Ammon's horn (tissue), 1 donor: ENCODE measurements at regions not wholly inside any gene's neighbourhood (a gene's known extent, or its start where the extent isn't known, plus 50 kb on each side); places are given as distances from the start of the nearest gene placed in this dataset.
"Not testable (repeated sequence)": the region's sequence is repeated elsewhere in the genome, so short reads cannot be mapped to it uniquely, and the experiment has no call there.

ENCODE experiments used
- DNase-seq: peaks from one replicate; pipeline ENCODE4 v3.0.0-alpha.2; 2016; ENCODE audit warnings: low spot score

DNA sequence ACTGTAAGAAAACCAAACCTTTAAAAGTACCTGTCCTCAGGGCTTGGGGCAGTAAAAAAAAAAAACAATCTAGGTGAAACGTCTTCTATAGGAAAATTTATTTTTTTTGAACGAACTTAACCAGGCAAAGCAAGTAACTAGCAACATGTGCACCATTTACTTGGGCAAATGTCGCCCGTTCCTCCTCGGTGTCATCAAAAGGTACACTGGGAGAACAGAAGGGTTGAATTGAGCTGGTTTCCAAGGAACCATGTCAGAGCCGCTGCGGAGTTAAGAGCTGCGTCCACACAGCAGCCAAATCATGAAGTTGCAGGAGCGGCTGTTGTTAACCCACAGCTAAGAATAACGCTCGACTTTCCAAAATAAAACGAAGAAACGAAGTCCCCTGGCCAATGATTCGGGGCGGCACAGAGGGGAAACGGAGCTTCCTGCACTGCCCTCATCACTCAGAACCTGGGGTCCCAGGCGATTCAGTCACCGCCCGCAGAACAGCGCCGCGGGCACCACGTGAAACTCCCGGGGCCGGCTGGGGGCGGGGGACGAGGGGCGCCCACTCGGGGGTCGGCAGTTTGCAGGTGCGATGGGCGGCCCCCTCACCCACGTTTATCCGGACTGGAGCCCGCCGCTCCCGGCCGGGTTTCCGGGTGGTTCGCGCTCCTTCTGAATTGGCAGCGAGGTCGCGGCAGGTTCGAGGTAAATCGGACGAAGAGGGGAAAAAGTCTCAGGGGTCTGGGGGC lies 53.6 kb upstream of the PLGLB1 start:
- DNase-seq = peak; percentile 5

DNA sequence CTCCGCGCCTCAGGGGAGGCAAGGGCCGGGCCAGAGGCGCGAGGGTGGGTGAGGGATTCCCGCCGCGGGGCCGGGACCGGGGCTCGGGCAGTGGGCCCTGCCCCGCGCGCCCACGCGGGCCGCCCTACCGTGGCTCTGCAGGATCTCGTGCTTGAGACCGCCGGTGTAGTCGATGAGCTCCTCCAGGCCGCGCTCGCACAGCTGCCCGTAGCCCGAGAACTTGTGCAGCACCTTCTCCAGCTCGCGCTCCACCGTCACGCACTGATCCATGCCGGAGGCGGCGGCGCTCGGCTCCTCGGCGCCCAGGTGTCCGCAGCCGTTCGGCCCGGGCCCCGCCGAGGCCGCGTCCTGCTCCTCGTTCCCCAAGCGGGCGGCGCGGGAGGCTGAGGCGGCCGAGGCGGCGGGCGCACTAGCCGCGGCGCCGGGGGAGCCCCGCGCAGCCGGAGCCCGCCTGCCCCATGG lies 54.2 kb upstream of the PLGLB1 start:
- DNase-seq = peak; percentile 42

DNA sequence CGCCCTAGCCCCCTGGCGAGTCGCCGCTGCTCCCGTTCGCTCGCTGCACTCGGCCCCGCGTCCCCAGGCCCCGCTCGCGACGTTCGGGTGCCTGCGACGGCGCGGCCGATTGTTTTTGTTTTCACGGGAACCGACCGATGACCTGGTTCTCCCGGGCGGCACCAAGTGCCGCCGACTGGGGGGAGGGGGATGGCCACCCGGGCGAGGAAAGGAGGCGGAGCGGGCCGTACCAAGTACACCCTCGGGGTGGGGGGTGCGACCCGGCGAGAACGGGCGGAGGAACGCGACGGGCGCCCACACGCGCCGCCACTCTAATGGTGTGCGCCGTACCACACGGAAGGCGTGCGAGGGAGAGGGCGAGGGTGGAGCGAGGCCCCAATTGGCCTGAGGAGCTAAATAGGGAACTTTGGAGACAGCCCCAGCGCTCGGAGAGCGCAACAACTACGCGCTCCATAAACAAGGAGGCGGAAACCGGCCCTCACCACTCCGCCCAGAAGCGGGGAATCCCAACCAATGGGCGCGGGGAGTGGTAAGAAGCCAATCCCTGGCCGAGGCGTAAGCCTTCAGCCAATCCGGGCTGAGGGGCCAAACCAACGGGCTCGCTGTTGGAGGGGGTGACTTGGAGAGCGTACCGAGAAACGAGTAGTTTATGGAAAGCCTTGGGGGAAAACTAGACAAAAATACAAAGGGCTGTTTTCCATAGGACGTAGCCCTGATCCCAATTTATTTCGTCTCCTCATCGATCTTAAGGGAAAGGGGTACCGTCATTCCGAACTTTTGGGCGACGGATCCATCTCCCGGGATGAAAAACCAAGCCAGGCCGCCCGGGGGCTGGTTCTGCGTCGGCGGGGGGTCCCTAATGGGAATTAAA lies 54.8 kb upstream of the PLGLB1 start:
- peak; percentile 89 for DNase-seq

DNA sequence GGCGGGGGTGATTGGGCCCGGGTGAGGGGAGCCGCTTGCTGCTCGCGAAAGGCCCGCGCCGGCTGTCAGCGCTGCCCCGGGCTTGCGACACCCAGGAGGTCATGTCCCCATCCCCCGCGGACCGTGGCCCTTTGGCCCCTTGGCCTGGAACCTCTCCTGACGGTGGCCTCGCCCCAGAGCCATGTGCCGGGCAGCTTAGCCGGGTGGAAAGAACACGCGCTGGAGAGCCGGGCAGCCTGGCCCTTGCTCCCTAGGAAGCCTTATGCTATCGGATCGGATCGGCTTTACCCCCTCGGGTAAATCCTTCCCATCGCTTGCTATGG lies 55.4 kb upstream of the PLGLB1 start:
- DNase-seq = not testable (repeated sequence)

DNA sequence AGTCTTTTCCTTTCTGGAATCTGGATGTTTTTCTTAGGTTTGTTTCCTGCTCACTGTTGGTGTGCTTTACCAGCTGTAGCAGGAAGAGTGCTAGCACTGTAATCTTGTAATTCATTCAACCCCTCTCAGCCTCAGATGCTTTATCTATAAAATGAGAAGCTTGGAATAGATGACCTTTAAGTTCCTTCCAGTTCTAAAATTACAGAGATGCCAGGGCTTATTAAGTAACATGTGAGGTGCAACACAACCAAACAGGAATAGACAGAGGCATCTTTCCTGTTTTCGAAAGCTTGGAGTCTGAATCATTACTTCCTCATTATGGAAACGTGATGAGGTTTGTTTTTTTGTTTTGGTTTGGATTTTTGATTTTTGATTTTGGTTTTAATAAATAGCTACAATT lies 60.1 kb upstream of the PLGLB1 start:
- not testable (repeated sequence) for DNase-seq

DNA sequence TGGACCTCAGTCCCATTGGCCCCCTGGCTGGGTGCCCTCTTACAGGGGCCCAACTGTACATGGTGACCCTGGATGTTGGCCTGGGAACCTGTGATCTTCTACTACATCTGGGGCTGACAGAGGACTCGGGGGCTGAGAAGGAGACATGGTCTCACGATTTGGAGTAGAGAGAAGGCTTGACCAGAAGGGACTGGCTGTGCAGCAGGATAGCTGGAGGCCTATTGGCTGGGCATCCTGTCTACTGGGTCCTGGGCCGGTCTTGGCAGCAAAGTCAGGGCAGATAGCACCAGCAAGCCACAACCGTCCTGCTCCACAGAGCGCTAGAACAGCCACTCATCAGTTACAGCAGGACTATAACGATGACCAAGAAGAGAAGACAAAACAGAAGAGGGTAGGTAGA lies 66.4 kb upstream of the PLGLB1 start:
- DNase-seq = not testable (repeated sequence)

DNA sequence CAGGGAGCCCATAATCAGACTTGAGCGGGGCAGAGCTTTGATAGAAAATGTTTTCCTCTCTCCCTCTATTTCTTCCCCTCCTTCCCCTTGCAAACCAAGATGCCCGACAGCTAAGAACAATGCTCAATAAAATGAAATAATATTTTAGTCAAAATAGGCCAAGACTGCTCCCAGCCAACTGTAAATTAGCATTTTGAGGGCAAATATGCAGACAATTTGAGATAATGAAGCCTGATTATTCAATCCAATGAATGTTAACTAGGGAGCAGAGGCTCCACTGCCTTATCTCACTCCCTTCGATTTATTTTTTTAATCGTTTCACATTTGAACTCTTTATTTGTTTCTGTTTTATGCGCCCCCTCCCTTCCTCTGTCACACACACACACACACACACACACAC lies 67.8 kb upstream of the PLGLB1 start:
- not testable (repeated sequence) for DNase-seq

DNA sequence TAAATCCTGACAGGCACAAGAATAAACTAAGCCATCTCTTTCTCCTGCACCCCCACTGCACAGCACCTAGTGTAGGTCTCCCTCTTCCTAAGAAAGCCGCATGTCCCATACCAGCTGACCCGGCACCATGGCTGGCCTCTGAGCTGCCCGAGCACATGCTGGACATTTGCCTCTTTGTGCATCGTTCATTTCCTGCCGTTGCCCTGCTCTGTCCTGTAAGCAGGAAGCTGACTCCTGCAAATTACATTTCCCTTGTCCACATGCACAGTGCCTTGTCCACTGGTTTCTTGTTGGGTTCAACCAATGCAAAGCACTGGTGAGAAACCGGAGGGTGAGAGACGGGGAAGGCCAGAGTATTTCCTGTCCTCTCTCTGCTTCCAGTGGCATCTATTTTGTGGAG lies 71.6 kb upstream of the PLGLB1 start:
- DNase-seq = not testable (repeated sequence)

DNA sequence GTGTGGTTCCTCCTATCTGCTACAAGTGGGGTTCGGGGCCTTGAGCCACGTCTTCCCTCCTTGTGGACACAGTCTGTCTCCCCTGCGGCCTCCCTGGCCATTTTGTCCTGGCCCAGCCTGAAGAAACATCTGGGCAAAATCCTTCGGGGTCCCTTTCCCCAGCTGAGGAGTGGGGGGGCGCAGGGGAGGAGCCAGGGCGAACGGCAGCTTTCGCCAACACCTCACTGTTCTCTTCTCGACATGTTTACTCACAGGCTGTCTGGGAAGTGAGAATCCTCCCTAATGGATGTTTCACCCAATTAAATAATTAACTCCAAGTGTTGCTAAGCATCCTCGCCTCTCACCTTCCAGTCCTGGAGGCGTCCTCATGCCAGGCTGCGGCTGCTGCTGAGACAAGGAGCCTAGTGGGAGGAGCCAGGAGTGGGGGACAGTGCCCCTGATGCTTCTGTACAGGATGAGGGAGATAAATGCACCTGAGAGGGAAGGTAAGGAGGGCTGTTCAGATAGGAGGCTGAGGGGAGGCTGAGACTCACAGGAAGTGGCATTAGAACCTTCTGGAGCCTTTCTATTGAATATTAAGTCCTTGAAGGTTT lies 72.4 kb upstream of the PLGLB1 start:
- not testable (repeated sequence) for DNase-seq

DNA sequence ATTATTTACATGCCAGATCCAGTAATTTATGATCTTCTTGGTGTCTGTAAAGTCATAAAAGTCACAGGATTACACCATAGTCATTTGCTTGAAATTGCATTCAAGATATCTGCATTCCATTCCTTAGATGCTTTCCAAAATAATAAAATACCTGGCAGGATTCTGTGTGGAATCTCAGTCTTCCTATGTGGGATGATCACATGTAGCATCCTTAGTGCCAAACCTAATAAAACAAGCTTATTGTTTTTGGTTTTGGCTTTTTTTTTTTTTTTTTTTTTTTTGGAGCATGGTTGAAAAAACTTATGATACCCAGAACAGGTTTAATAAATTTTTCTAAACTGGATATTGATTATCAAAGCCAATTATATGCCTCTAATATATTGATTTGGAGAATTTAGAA lies 74.2 kb upstream of the PLGLB1 start:
- DNase-seq = not testable (repeated sequence)

DNA sequence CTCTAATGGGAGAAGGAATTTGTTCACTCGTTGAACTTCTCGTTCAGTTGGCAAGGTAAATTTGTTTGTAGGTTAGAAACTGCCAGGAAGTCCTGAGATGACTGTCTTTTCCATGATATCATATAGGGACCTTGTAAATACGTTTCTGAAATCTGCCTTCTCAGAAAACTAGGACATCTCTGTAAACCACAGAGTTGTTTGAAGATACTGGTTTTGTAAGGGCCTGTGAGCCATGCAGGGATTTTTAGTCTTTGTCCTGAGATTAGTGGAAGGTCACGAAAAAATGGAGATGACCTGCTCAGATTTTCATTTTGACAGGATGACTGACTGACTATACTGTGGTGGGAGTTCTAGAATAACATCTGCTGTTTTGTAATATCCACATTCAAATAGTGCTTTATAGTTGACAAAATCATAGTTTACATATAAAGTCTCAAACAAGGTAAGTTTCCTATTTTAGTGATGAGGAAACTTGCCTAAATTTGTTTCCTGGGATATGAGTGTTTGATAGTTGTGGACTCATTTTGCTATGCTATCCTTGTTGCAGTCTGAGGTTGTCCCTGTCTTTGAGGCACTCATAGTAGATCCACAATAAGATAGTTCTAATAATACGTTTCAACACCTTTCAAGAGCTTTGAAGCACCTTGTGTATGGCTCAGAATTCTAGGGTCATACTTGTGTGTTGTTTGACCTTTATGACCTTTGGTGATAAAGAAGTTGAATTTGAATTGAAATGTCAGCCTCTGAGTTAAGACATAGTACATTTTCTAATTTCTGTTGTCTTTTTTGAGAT lies 107.3 kb upstream of the PLGLB1 start:
- not testable (repeated sequence) for DNase-seq

DNA sequence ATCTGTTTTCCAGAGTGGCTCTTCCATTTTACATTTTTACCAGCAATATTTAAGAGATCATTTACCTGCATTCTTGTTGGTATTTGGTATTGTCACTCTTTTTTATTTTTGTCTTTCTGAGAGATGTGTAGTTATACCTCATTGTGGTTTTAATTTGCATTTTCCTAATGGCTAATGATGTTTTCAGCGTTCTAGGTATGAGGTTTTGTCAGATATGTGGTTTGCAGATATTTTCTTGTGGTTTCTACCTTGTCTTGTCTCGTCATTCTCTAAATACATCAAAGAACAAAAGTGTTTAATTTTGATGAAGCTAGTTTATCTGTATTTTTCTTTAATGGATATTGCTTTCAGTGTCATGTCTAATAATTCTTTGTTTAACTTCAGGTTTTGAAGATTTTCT lies 110.9 kb upstream of the PLGLB1 start:
- DNase-seq = not testable (repeated sequence)

DNA sequence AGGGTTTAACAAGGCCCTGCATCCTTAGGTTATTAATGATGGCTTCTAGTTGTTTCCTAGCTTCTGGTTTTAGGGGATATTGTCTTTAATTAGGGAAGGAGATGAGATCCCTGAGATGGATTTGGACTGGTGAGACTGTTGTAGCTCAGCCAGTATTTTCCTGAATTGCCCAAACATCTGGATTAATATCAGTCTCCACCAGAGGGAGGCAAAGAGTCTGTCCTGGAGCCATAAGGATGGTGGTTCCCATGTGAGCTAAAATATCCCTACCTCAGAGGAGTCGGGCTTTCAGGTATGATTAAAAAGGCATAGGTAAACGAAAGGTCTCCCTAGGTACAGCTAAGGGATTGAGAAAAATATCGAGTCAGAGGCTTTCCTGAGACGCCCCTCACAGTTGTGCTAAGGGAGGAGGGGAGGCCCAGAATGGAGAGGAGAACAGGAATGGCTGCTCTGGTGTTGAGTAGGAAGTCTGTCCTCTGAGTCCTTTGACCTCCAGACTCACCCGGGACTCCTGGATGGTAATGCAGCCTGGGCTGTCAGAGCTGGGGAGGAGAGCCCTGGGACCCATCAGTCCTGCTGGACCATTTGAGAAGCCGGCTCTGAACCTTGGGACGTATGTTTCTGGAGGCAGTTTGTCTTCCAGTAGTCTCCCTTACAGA lies 130.3 kb upstream of the PLGLB1 start:
- DNase-seq = not testable (repeated sequence)

DNA sequence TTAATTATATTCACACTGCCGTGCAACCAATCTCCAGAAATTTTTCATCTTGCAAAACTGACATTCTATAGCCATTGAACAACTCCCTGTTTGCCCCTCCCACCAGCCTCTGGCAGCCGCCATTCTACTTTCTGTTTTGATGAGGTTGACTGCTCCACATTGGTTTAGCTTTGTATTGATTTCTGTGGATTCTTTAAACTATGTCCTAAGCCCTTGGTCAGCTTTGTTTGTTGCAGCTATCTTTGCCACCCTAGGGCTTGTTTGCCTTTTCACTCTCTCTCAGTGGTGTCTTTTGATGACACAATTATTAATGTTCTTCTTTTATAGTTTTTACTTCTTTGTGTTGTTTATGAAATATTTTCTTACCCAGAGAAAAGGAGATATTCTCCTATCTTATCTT lies 152.8 kb upstream of the PLGLB1 start:
- not testable (repeated sequence) for DNase-seq

DNA sequence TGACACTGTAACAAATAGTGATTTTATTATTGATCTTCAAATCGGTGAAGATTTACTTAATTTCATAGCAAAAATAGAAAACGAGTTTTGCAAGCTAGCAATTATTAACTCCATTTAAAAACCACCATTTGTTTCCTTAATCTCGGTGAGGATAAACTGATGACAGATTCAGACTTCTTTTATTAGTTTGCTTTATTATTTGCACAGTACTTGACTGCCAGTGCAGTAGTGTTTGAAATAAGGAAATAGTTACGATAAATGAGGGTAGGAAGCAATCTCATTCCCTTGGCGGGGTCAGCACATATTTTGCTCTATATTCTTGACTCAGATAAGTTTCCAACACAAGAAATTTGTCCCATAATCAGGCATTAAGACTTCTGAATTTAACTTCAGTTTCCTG lies 161.7 kb upstream of the PLGLB1 start:
- not testable (repeated sequence) for DNase-seq

DNA sequence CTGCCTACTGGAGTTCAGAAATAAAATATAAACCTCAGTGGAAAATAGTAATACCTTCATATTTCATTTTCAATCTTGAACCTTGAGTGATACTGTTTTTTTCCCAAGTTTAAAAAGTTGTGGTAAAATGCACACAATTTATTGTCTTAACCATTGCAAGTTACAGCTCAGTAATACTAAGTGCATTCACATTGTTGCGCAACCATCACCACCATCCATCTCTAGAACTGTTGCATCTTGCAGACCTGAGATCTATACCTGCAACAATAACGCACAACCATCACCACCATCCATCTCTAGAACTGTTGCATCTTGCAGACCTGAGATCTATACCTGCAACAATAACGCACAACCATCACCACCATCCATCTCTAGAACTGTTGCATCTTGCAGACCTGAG lies 162.6 kb upstream of the PLGLB1 start:
- not testable (repeated sequence) for DNase-seq

DNA sequence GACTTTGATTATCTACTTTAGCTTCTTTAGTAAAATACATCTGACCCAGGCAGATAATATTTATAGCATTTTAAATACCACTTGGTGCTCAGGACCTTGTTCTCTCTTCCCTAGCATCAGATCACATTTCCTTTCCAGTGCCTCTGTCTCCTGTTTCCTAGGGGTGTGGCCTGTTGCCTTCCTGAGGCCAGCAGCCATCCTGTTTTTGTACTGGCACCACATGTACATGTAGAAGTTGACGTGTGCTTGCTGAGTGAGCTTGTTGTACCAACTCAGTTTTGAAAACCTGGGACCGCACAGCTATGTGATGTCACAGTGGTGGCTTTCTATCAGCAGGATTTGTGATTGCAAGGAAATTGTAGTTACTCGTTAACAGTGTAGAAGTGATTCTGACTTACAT lies 167.6 kb upstream of the PLGLB1 start:
- not testable (repeated sequence) for DNase-seq

DNA sequence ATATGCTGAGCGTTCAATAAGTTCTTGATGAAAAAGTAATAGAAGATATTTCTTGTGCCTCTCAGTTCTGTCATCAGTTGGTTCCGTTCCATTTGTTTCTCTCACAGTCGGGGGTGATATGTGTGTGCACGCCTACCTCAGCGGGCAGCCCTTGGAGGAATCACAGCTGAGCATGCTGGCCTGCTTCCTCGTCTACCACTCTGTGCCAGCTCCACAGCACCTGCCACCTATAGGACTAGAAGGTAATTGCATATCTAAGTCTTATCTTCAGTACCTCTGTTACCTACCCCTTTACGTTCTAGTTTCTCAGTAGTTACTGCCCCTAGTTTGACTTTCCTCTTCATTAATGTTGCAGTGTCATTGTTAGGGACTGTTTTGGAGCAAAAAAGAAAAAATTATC lies 171.7 kb upstream of the PLGLB1 start:
- not testable (repeated sequence) for DNase-seq

DNA sequence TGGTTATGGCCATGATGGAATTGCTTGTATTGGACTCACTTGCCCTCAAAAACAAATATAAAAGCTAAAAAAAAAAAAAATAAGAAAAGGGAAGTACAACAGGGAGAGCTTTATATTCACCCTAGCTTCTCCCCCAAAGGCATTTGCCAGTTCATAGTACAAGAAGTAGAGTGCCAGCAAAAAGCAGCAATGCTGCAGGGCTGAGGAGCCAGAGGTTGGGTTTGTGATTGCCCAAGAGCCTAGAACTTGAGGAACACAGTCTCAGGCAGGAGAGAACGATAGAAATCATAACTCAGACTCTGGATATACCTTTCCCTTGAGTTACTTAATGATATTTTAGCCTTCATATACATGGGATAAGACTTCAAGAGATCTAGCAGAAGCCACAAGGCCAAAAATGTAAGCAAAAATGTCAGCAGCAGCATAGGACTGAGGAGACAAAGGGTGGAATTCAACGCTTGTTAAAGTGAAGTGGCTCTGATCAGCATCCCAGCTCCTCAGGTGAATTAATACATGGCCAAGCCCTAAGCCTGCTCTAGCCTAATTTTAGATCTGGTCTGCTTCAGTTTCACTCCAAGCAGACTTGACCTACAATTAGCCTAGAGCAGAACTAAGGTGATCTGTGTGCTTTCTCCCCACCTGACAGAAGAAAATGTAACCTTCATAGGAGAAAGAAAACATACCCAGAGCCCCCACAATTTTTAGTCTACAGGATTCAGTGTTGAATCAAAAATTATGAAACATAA lies 172.8 kb upstream of the PLGLB1 start:
- DNase-seq = not testable (repeated sequence)

DNA sequence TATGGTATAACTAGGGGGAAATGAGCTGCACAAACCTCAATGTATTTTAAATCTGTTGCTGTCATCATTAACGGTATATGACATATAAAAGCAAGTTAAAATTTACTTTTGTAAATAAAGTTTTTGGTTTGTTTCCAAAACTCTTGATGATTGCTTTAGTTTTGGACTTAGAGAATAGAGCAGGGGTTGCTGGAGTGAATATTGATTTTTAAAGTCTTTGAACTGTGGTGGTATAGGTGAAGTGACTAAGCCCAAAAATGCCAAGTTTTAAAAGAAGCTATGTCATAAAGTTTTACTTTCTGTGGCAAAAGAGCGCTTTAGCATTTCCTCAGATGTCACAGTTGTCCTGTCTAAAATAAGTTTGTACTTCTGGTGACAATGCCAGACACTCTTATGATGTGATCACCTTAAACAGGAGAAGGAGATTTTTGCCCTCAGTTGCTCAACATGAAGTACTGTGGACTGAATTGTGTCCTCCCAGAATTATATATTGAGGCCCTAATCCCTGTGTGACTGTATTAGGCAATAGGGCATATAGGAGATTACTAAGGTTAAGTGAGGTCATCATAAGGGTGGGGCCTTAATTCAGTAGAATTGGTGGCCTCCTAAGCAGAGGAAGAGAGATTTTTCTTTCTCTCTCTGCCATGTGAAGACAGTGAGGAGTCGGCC lies 175.2 kb upstream of the PLGLB1 start:
- DNase-seq = not testable (repeated sequence)
